Posterior cingulate gyrus (tissue), 11 donors: ENCODE measurements at regions not wholly inside any gene's neighbourhood (a gene's known extent, or its start where the extent isn't known, plus 50 kb on each side); places are given as distances from the start of the nearest gene placed in this dataset.

ENCODE experiments used
- DNase-seq, 10 donors: peaks; one replicate each; pipeline versions ENCODE4 v3.0.0 to v3.0.0-alpha.2; 2020 to 2021; ENCODE audit warnings: mixed read lengths in 3 of 10
- intact Hi-C: fragments of 100-400 bp; cut with DNase I; formaldehyde crosslinking; loops from one replicate; pipeline ENCODE4 v1.15.1; 2023

GRCh38 chr9:107064378-107064777 lies 201.4 kb downstream of the ZNF462 start:
- no peak for DNase-seq
- intact Hi-C loops = no loop called here

GRCh38 chr9:107065549-107065948 lies 202.6 kb downstream of the ZNF462 start:
- no peak for DNase-seq
- intact Hi-C loops = no loop called here

GRCh38 chr9:107067739-107068416 lies 204.9 kb downstream of the ZNF462 start:
- intact Hi-C loops = no loop called here
- no peak for DNase-seq

- DNase-seq = no peak
- intact Hi-C loops = no loop called here
Measured at GRCh38 chr9:107068581-107068980, 205.6 kb downstream of the ZNF462 start.

- DNase-seq = no peak
Measured at GRCh38 chr9:107070586-107070985, 207.6 kb downstream of the ZNF462 start.

GRCh38 chr9:107078061-107078460 lies 205.0 kb upstream of the RAD23B start:
- intact Hi-C loops = no loop called here
- no peak for DNase-seq

More at GRCh38 chr9:107070586-107070985, 207.6 kb downstream of the ZNF462 start:
- intact Hi-C loops = no loop called here

GRCh38 chr9:107079589-107079988 lies 203.5 kb upstream of the RAD23B start:
- intact Hi-C loops = no loop called here
- no peak for DNase-seq

- intact Hi-C loops = no loop called here
- no peak for DNase-seq
Measured at GRCh38 chr9:107080130-107080529, 202.9 kb upstream of the RAD23B start.

GRCh38 chr9:107086460-107086859 lies 196.6 kb upstream of the RAD23B start:
- no peak for DNase-seq
- intact Hi-C loops = no loop called here

- no peak for DNase-seq
- intact Hi-C loops = no loop called here
Measured at GRCh38 chr9:107087222-107087621, 195.9 kb upstream of the RAD23B start.

- intact Hi-C loops = no loop called here
- DNase-seq = no peak
Measured at GRCh38 chr9:107090218-107090617, 192.9 kb upstream of the RAD23B start.

GRCh38 chr9:107093365-107094060 lies 189.6 kb upstream of the RAD23B start:
- no peak for DNase-seq
- intact Hi-C loops = no loop called here

- intact Hi-C loops = no loop called here
- DNase-seq = no peak
Measured at GRCh38 chr9:107094370-107094769, 188.7 kb upstream of the RAD23B start.

GRCh38 chr9:107100591-107100990 lies 182.5 kb upstream of the RAD23B start:
- DNase-seq = no peak
- intact Hi-C loops = no loop called here

- intact Hi-C loops = no loop called here
- no peak for DNase-seq
Measured at GRCh38 chr9:107102011-107102410, 181.1 kb upstream of the RAD23B start.

GRCh38 chr9:107103621-107104020 lies 179.5 kb upstream of the RAD23B start:
- intact Hi-C loops = no loop called here
- no peak for DNase-seq

GRCh38 chr9:107105784-107106183 lies 177.3 kb upstream of the RAD23B start:
- DNase-seq = no peak
- intact Hi-C loops = no loop called here

- no peak for DNase-seq
- intact Hi-C loops = no loop called here
Measured at GRCh38 chr9:107106416-107106815, 176.7 kb upstream of the RAD23B start.

GRCh38 chr9:107108342-107109130 lies 174.5 kb upstream of the RAD23B start:
- intact Hi-C loops = no loop called here
- DNase-seq = no peak

GRCh38 chr9:107109324-107109723 lies 173.8 kb upstream of the RAD23B start:
- intact Hi-C loops = no loop called here
- no peak for DNase-seq

- DNase-seq = no peak
- intact Hi-C loops = no loop called here
Measured at GRCh38 chr9:107110153-107110552, 172.9 kb upstream of the RAD23B start.
